B cell (primary cell): ENCODE measurements at regions not wholly inside any gene's neighbourhood (a gene's known extent, or its start where the extent isn't known, plus 50 kb on each side); places are given as distances from the start of the nearest gene placed in this dataset.
"Not testable (repeated sequence)": the region's sequence is repeated elsewhere in the genome, so short reads cannot be mapped to it uniquely, and the experiment has no call there.

ENCODE experiments used
- CTCF ChIP-seq: fragments of 200-600 bp; IDR thresholded peaks from one replicate; pipeline ENCODE4 v1.8.0; 2022; ENCODE audit warnings: antibody characterized with exemption, mild to moderate bottlenecking
- EZH2 ChIP-seq: IDR thresholded peaks from 2 replicates; pipeline ENCODE4 v1.6.1; 2012; ENCODE audit warnings: borderline replicate concordance, low read depth, mild to moderate bottlenecking, moderate library complexity, low read length; ENCODE audit not compliant: insufficient read depth, poor library complexity, severe bottlenecking

GRCh38 chr18:1043039-1043438 lies 138.4 kb downstream of the ADCYAP1 start:
- TF ChIP-seq CTCF, EZH2: not testable (repeated sequence)
